ENCODE measurements at regions not wholly inside any gene's neighbourhood (a gene's known extent, or its start where the extent isn't known, plus 50 kb on each side); places are given as distances from the start of the nearest gene placed in this dataset.

DNA sequence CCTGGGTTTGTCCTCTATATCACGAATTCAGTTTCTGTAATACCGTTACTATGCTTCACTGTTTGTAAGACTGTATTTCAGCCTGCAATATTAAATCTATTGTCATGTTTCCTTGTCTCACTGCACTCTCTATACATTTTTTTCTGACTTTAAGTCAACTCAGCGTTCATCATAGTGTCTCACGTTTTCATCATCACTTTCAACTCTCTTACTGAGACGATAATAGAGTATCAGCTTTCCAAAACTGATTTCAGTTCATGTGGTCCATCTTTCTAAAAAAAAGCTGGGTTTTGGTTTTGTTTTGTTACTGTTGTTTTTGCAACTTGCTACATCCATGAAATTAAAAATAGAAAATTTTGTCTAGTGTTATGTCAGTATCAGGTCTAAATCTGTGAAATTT lies 147.7 kb downstream of the TMEM47 start:
- H3K4me3 ChIP-seq, result no peak overlapping the region
- H3K9me3 ChIP-seq, result no peaks in the 10 kb centered on the region
- H3K27ac ChIP-seq, result no peak overlapping the region
- no peaks in the 10 kb centered on the region for H3K4me1 ChIP-seq
- DNase-seq, result no peak
- TF ChIP-seq POLR2A (IDR thresholded peaks at IDR 0.05), result no peak
- TF ChIP-seq, protein P1, sequence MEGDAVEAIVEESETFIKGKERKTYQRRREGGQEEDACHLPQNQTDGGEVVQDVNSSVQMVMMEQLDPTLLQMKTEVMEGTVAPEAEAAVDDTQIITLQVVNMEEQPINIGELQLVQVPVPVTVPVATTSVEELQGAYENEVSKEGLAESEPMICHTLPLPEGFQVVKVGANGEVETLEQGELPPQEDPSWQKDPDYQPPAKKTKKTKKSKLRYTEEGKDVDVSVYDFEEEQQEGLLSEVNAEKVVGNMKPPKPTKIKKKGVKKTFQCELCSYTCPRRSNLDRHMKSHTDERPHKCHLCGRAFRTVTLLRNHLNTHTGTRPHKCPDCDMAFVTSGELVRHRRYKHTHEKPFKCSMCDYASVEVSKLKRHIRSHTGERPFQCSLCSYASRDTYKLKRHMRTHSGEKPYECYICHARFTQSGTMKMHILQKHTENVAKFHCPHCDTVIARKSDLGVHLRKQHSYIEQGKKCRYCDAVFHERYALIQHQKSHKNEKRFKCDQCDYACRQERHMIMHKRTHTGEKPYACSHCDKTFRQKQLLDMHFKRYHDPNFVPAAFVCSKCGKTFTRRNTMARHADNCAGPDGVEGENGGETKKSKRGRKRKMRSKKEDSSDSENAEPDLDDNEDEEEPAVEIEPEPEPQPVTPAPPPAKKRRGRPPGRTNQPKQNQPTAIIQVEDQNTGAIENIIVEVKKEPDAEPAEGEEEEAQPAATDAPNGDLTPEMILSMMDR (IDR thresholded peaks at IDR 0.05), result no peak
- no peaks in the 10 kb centered on the region for H3K27me3 ChIP-seq
- no peaks in the 10 kb centered on the region for H3K36me3 ChIP-seq

DNA sequence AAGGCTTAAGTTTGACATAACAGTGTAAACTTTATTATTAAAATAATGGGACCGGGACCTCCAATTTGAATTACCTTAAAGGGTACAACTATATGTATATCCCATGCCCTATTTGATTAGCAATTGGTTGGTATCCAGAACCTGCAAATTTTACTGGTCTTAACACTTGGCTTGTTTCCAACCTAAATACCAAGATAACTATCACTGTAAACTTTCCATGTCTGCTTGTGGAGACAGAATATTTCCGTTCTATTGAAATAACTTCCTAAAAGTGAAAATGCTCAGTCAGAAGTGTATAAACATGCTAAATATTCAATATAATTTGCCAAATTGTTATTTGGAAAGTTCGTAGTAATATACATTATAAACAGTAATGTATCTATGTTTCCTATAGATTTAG lies 154.0 kb downstream of the TMEM47 start:
- H3K4me1 ChIP-seq, result no peaks in the 10 kb centered on the region
- TF ChIP-seq POLR2A (IDR thresholded peaks at IDR 0.05), result no peak
- TF ChIP-seq, protein P1 (IDR thresholded peaks at IDR 0.05), result no peak
- no peak overlapping the region for H3K4me3 ChIP-seq
- H3K27ac ChIP-seq, result no peak overlapping the region
- no peak for DNase-seq
- no peaks in the 10 kb centered on the region for H3K9me3 ChIP-seq
- H3K36me3 ChIP-seq, result no peaks in the 10 kb centered on the region
- no peaks in the 10 kb centered on the region for H3K27me3 ChIP-seq

DNA sequence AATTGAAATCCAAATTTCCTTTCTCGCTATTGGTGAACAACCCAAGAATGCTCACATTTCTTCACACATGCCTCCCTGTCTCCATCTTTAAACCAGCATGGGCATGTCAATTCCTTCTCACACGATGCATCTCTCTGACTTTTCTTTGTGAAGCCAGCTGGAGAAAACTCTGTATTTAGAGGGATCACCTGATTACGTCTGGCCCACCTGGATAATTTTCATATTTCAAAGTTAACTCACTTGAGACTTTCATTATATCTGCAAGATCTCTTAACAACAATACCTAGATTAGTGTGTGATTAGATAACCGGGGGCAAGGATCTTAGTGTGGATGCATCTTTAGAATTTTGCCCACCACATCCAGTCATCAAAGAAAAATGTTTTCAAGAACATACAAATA lies 164.0 kb downstream of the TMEM47 start:
- Histone ChIP-seq H3K36me3 (no peaks in the 10 kb centered on the region), H3K27ac (no peak overlapping the region), H3K4me1 (no peaks in the 10 kb centered on the region), H3K9me3 (no peaks in the 10 kb centered on the region), H3K27me3 (no peaks in the 10 kb centered on the region), H3K4me3 (no peak overlapping the region)
- DNase-seq, result no peak
- TF ChIP-seq, protein P1 (IDR thresholded peaks at IDR 0.05), result no peak
- no peak for TF ChIP-seq POLR2A (IDR thresholded peaks at IDR 0.05)

DNA sequence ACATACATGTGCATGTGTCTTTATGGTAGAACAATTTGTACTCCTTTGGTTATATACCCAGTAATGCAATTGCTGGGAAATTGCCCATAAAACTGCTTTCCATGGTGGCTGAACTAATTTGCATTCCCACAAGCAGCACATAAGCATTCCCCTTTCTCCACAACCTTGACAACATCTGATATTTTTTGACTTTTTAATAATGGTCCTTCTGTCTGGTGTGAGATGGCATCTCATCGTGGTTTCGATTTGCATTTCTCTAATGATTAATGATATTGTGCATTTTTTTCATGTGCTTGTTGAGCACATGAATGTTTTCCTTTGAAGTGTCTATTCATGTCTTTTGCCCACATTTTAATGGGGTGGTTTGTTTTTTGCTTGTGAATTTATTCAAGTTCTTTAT lies 166.0 kb downstream of the TMEM47 start:
- Histone ChIP-seq H3K4me1 (no peaks in the 10 kb centered on the region), H3K27ac (no peak overlapping the region), H3K9me3 (no peaks in the 10 kb centered on the region), H3K36me3 (no peaks in the 10 kb centered on the region), H3K27me3 (no peaks in the 10 kb centered on the region), H3K4me3 (no peak overlapping the region)
- DNase-seq, result no peak
- no peak for TF ChIP-seq POLR2A (IDR thresholded peaks at IDR 0.05)
- TF ChIP-seq, protein P1 (IDR thresholded peaks at IDR 0.05), result no peak

DNA sequence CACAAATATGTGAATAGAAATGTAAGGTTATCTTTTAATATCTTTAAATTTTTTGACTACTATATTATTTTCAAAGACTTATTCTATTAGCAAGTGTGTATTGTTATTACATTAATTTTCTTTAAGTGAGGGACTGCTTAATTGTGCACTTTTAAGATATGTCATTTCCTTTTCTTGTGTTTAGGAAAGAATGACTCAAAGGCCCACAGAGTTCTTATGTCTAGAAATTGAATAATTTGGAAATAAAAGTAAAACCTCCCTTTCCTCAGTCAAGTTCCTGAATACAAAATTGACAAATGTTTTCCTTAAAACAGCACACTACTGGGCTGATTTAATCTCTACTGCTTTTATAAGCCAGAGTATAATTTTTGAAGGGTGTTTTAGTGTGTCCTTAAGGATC lies 169.7 kb downstream of the TMEM47 start:
- TF ChIP-seq, protein P1 (IDR thresholded peaks at IDR 0.05), result no peak
- no peak for TF ChIP-seq POLR2A (IDR thresholded peaks at IDR 0.05)
- DNase-seq, result no peak

DNA sequence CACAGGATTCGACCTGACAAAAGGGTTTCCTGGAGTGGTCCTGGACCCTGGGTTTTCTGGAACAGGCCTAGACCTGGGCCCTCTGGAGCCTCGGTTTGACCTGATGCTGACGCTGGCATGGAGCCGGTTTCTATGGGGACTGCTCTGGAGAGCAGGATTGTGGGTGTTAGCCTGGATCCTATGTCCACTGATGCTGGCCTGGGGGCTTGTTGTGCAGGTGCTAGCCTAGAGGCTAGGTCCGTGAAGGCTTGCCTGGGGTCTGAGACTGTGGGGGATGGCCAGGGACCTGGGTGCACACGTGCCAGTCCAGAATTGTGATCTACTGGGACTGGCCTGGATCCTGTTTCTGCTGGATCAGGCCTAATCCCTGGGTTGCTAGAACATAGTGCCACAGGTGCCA lies 173.1 kb downstream of the TMEM47 start:
- Histone ChIP-seq H3K27ac (no peak overlapping the region), H3K27me3 (no peaks in the 10 kb centered on the region), H3K4me3 (no peak overlapping the region), H3K9me3 (no peaks in the 10 kb centered on the region), H3K4me1 (no peaks in the 10 kb centered on the region), H3K36me3 (no peaks in the 10 kb centered on the region)
- DNase-seq, result no peak
- TF ChIP-seq, protein P1 (IDR thresholded peaks at IDR 0.05), result no peak
- TF ChIP-seq POLR2A (IDR thresholded peaks at IDR 0.05), result no peak

More for the DNA sequence above, 169.7 kb downstream of the TMEM47 start:
- H3K9me3 ChIP-seq, result no peaks in the 10 kb centered on the region
- no peaks in the 10 kb centered on the region for H3K4me1 ChIP-seq
- H3K27ac ChIP-seq, result no peak overlapping the region
- H3K27me3 ChIP-seq, result no peaks in the 10 kb centered on the region
- no peak overlapping the region for H3K4me3 ChIP-seq
- no peaks in the 10 kb centered on the region for H3K36me3 ChIP-seq

All from Peyer's patch (tissue), 4 donors.